RWPE1 (cell line): ENCODE measurements at regions not wholly inside any gene's neighbourhood (a gene's known extent, or its start where the extent isn't known, plus 50 kb on each side); places are given as distances from the start of the nearest gene placed in this dataset.

Experiments used
- CTCF ChIA-PET: fragments of 350-600 bp; sonication (Branson Sonifier 250); formaldehyde crosslinking; extraction: SDS; loops from one replicate; lab custom pipeline; 2021; lab: Yijun Ruan, JAX
- POLR2A ChIA-PET: fragments of 400-600 bp; formaldehyde crosslinking; extraction: SDS; loops from one replicate; lab custom pipeline; 2020; ENCODE audit warnings: antibody characterized with exemption; ENCODE audit not compliant: low non-redundant PET; lab: Yijun Ruan, JAX
- DNase-seq: peaks from one replicate; pipeline ENCODE4 v3.0.0; 2012; ENCODE audit warnings: low spot score
- H3K27ac ChIP-seq: fragments of 450-650 bp; 2 replicates; pipeline ENCODE4 v1.5.1; 2017
- TF ChIP-seq, protein P1 (sequence below): fragments of 450-650 bp; conservative IDR thresholded peaks from 2 replicates; pipeline ENCODE4 v1.5.1; 2017; ENCODE audit warnings: low read depth, mild to moderate bottlenecking

DNA sequence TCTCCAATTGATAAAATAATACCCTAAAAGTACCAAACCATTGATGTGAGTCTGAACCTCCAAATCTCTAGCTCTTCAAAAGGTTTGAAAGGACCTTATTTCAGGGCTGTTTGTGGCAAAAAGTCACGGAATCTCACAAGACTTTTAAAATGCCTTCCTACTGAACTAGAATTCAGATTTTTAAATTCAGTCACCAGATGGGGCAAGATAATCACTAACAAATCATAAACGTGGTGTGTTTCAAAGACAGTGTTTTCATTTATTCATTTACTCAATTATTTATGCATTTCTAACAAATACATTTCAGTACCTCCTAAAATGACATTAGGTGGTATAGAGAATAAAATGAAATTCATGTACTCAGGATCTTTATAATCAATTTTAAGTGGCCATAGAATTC is 68.2 kb upstream of the SMC2 start:
- POLR2A ChIA-PET: no interaction called here
- TF ChIP-seq, protein P1, sequence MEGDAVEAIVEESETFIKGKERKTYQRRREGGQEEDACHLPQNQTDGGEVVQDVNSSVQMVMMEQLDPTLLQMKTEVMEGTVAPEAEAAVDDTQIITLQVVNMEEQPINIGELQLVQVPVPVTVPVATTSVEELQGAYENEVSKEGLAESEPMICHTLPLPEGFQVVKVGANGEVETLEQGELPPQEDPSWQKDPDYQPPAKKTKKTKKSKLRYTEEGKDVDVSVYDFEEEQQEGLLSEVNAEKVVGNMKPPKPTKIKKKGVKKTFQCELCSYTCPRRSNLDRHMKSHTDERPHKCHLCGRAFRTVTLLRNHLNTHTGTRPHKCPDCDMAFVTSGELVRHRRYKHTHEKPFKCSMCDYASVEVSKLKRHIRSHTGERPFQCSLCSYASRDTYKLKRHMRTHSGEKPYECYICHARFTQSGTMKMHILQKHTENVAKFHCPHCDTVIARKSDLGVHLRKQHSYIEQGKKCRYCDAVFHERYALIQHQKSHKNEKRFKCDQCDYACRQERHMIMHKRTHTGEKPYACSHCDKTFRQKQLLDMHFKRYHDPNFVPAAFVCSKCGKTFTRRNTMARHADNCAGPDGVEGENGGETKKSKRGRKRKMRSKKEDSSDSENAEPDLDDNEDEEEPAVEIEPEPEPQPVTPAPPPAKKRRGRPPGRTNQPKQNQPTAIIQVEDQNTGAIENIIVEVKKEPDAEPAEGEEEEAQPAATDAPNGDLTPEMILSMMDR: no peak
- CTCF ChIA-PET: no interaction called here
- no peak overlapping the region for H3K27ac ChIP-seq
- DNase-seq: no peak

DNA sequence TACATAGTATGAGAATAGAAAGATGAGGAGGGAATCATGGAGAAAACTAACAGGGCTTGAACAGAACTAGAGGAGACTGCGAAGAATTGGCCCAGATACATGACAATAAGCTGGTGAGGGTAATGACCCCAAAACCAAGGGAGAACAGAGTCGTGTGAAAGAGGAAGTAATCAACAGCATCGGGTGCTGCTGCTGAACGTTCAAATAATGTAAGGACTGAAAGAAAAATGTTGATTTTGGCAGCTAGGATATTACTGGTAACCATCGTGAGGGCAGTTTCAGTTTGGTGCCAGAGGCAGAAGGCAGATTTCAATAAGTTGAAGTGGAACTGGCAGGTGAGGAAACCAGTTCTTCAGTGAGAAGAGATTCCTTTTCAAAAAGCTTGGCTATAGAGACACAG is 66.8 kb upstream of the SMC2 start:
- no peak for DNase-seq
- TF ChIP-seq, protein P1: no peak
- H3K27ac ChIP-seq: no peak overlapping the region
- POLR2A ChIA-PET: no interaction called here
- CTCF ChIA-PET: interaction anchor here (0.5 to 1.0 kb wide), 2 partner anchors 31 to 37 kb away, joined by 3 read pairs; no protein-coding TSS in a partner anchor

DNA sequence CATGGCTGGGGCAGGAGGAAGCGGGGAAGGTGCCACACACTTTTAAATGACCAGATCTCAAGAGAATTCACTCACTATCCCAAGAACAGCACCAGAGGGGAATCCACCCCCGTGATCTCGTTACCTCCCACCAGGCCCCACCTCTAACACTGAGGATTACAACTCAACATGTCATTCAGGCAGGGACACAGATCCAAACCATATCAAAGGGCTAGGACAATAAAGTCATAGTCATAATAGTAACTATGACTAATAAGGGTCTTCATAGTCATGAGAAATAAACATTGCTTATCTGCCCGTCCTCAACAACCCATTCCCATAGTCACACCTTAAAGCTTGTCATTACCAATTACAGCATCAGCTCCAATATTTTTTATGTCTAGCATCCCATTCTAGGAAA is 65.3 kb upstream of the SMC2 start:
- DNase-seq: no peak
- ChIA-PET POLR2A (no interaction called here), CTCF (no interaction called here)
- TF ChIP-seq, protein P1: no peak
- H3K27ac ChIP-seq: no peak overlapping the region
